Choroid plexus epithelial cell (primary cell): ENCODE measurements at regions not wholly inside any gene's neighbourhood (a gene's known extent, or its start where the extent isn't known, plus 50 kb on each side); places are given as distances from the start of the nearest gene placed in this dataset.

Experiments
- DNase-seq: peaks from one replicate; pipeline ENCODE4 v3.0.0-alpha.2; 2010; ENCODE audit warnings: low read depth
- H3K4me3 ChIP-seq: 2 replicates; pipeline ENCODE4 v1.5.1; 2011; ENCODE audit warnings: low read depth, mild to moderate bottlenecking, control low read depth, low read length, moderate library complexity
- TF ChIP-seq, protein P1 (sequence below): conservative IDR thresholded peaks from 2 replicates; pipeline ENCODE4 v1.5.1; 2011; ENCODE audit warnings: low read depth, mild to moderate bottlenecking, control low read depth, inconsistent platforms, low read length, moderate library complexity

DNA sequence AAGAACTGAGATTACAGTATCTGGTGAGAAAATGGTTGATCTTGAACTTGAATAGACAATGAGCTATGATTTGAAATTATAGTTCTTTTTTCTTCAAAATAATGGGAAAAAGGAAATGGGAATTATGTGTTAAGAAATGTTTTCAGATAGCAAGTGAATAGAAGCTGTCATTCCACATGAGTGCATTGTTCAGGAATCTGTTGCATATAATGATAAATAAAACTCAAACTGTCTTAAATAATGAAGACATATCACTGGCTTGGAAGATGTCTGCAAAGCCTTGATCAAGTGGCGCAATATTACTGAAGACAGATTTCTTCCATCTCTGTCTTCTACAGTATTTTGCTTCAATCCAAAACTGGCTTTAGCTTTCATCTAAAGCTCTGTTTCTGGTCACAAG lies 479.3 kb upstream of the ZFP42 start:
- H3K4me3 ChIP-seq, result no peak overlapping the region
- no peak for DNase-seq
- TF ChIP-seq, protein P1, sequence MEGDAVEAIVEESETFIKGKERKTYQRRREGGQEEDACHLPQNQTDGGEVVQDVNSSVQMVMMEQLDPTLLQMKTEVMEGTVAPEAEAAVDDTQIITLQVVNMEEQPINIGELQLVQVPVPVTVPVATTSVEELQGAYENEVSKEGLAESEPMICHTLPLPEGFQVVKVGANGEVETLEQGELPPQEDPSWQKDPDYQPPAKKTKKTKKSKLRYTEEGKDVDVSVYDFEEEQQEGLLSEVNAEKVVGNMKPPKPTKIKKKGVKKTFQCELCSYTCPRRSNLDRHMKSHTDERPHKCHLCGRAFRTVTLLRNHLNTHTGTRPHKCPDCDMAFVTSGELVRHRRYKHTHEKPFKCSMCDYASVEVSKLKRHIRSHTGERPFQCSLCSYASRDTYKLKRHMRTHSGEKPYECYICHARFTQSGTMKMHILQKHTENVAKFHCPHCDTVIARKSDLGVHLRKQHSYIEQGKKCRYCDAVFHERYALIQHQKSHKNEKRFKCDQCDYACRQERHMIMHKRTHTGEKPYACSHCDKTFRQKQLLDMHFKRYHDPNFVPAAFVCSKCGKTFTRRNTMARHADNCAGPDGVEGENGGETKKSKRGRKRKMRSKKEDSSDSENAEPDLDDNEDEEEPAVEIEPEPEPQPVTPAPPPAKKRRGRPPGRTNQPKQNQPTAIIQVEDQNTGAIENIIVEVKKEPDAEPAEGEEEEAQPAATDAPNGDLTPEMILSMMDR, result no peak

DNA sequence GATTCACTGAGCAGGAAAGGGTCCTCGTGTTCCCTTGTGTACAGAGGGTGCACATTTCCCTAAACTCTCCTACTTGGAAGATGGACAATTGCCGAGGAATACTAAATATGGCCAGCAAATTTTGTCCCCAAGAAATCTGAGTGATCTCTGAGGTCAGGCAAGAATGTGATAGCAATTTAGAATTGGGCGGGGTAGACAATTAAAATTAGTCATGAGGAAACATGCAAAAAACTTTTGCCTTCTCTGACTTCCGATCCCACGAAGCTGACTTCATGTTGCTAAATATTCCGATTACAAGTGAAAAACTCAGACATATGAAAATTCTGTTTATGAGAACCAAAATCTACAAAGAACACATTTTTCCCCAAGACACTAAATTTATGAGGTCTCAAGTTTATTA lies 453.9 kb upstream of the ZFP42 start:
- TF ChIP-seq, protein P1, result no peak
- H3K4me3 ChIP-seq, result no peak overlapping the region
- no peak for DNase-seq

DNA sequence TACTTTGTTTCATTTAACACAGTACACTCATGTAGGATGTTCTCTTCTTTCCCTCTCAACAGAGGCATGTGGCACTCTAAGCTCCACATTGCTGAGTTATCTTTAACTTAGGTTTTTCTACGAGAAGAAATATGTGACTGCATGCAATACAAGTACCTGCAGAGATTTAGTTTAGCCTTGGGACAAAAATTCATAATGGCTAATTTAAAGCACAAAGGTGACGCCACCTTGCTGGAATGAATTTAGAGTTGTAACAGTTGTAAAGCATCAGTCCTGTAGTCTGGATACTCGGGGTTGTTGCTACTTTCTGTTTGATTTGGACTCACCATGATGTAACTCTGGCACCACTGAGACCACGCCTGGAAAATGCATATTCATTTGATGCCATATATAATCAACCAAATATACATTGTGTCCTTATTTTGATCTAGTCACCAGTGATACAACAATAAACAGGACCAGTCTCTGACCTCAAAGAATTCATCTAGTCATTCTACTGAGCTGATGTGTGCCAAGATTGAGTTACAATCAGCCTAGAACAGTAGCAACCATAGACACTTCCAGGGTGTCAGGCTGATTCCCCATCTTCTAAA lies 451.0 kb upstream of the ZFP42 start:
- no peak for DNase-seq
- TF ChIP-seq, protein P1, result no peak
- H3K4me3 ChIP-seq, result no peak overlapping the region

DNA sequence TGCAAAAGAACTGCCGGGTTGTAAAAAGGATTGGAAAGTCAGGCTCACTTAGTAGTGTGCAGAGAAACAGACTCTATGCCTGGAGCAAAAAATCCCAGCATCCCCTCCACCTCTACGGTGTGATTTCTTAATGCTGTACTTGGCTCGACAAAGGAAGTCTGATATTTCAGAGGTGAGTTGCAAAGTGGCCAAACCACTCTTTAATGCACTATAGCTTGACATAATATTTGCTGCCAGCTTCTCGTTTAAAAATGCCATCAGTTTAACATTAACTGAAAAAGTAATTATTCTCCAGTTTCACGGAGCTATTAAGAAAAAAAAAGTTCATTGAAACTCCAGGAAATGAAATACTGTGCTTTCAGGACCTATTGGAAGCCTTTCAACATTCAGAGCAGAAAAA lies 448.3 kb upstream of the ZFP42 start:
- TF ChIP-seq, protein P1, result no peak
- no peak overlapping the region for H3K4me3 ChIP-seq
- no peak for DNase-seq

DNA sequence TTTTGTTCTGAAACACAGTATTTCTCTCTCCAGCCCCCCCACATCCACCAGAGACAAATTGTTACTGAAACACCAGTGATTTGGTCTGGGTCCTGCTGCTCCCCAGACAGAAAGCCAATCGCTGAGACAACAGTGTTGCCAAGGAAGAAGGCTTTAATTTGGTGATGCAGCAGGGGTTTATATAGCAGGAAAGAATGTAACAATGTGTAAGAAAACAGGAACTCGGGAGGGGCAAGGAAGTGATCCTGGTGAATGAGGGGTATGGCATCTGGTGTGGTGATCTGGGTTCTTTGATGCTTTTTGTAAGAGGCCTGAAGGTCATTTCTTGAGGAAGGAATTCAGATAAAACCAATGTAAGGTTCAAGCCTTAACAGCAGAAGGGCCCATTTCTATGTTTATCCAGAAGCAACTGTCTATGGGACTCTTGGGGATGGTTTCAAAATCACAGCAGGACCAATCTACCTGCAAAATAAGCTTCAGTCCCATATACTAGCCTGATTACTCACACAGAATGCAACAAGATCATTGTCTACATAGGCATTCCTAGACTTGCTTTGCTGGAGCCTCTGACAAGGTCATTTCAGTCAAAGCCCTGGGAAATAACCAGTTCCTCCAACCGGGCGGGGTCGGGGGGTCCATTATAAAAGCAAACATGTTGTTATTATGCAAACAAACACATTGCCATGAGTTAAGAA lies 445.2 kb upstream of the ZFP42 start:
- H3K4me3 ChIP-seq, result no peak overlapping the region
- TF ChIP-seq, protein P1, result no peak
- DNase-seq, result no peak

DNA sequence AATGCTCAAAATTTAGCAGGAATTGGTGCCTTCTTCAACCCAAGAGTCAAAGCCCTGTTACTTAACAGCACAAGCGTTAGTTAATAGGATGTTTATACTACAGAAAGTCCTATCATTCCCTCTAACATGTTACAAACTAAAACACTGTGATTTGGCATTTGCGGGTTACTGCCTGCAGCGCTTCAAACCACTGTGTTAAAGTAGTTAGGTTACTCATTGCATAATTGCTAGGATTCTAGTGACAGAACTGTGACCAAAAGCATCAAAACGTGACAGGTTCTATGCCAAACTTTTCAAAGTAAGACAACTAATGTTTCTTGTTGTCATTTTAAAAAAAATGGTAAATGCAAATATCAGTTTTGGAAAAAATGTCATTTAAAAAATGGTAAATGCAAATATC lies 442.8 kb upstream of the ZFP42 start:
- TF ChIP-seq, protein P1, result no peak
- DNase-seq, result no peak
- no peak overlapping the region for H3K4me3 ChIP-seq

DNA sequence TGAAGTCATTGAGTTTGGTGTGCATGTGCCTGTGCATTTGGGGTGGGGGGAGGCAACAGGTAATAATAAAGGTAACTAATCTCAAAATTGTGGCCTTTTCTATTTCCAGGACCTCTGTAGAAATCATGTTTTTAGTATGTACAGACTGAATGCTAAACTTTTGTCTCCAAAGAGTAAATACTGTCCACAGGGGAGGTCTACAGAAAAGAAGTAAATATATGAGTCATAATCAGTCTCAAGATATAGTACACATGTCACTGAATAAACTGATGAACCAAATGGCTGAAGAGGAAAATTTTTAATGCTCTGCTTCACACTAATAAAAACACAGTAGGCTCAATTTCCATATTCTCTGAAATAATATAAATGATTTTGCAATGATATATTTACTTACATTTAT lies 440.4 kb upstream of the ZFP42 start:
- H3K4me3 ChIP-seq, result no peak overlapping the region
- no peak for DNase-seq
- TF ChIP-seq, protein P1, result no peak
